Stimulated activated CD4-positive, alpha-beta T cell treated with anti-CD3 and anti-CD28 coated beads, Interleukin-12 subunit alpha, Interleukin-12 subunit beta, amount 100 ng/mL, for 24 hours (primary cell): ENCODE measurements at regions not wholly inside any gene's neighbourhood (a gene's known extent, or its start where the extent isn't known, plus 50 kb on each side); places are given as distances from the start of the nearest gene placed in this dataset.
"Not testable (repeated sequence)": the region's sequence is repeated elsewhere in the genome, so short reads cannot be mapped to it uniquely, and the experiment has no call there.

Experiments
- DNase-seq, 2 experiments: peaks; one replicate each; pipeline ENCODE4 v3.0.0-alpha.2; 2020; ENCODE audit warnings: low read depth in 2 of 2

- DNase-seq: no peak
Observed at GRCh38 chrX:39220952-39221351, 419.7 kb downstream of the MID1IP1 start.

- DNase-seq: no peak
Observed at GRCh38 chrX:39222346-39223113, 421.3 kb downstream of the MID1IP1 start.

GRCh38 chrX:39226251-39226650, 425.0 kb downstream of the MID1IP1 start:
- no peak for DNase-seq

- no peak for DNase-seq
Observed at GRCh38 chrX:39227371-39227770, 426.1 kb downstream of the MID1IP1 start.

- DNase-seq: no peak
Observed at GRCh38 chrX:39238006-39238405, 436.7 kb downstream of the MID1IP1 start.

GRCh38 chrX:39242187-39242586, 440.9 kb downstream of the MID1IP1 start:
- no peak for DNase-seq

- DNase-seq: no peak
Observed at GRCh38 chrX:39244147-39244546, 442.9 kb downstream of the MID1IP1 start.

- DNase-seq: no peak
Observed at GRCh38 chrX:39245024-39245423, 443.8 kb downstream of the MID1IP1 start.

GRCh38 chrX:39247536-39247935, 446.3 kb downstream of the MID1IP1 start:
- no peak for DNase-seq

- DNase-seq: no peak
Observed at GRCh38 chrX:39248330-39248729, 447.1 kb downstream of the MID1IP1 start.

- DNase-seq: no peak
Observed at GRCh38 chrX:39249999-39250398, 448.7 kb downstream of the MID1IP1 start.

GRCh38 chrX:39251995-39252394, 450.7 kb downstream of the MID1IP1 start:
- DNase-seq: no peak

- no peak for DNase-seq
Observed at GRCh38 chrX:39253551-39253950, 452.3 kb downstream of the MID1IP1 start.

- no peak for DNase-seq
Observed at GRCh38 chrX:39258331-39258730, 457.1 kb downstream of the MID1IP1 start.

- no peak for DNase-seq
Observed at GRCh38 chrX:39260965-39261364, 459.7 kb downstream of the MID1IP1 start.

- DNase-seq: no peak
Observed at GRCh38 chrX:39261446-39262147, 460.3 kb downstream of the MID1IP1 start.

GRCh38 chrX:39262641-39263040, 461.4 kb downstream of the MID1IP1 start:
- no peak for DNase-seq

GRCh38 chrX:39264023-39264422, 462.8 kb downstream of the MID1IP1 start:
- no peak for DNase-seq

GRCh38 chrX:39267176-39267575, 465.9 kb downstream of the MID1IP1 start:
- DNase-seq: no peak

GRCh38 chrX:39268207-39268606, 466.9 kb downstream of the MID1IP1 start:
- DNase-seq: no peak

- no peak for DNase-seq
Observed at GRCh38 chrX:39275500-39276068, 474.3 kb downstream of the MID1IP1 start.

- DNase-seq: not testable (repeated sequence)
Observed at GRCh38 chrX:39277685-39278390, 476.6 kb downstream of the MID1IP1 start.
